ENCODE measurements at regions not wholly inside any gene's neighbourhood (a gene's known extent, or its start where the extent isn't known, plus 50 kb on each side); places are given as distances from the start of the nearest gene placed in this dataset.
"Not testable (repeated sequence)": the region's sequence is repeated elsewhere in the genome, so short reads cannot be mapped to it uniquely, and the experiment has no call there.

DNA sequence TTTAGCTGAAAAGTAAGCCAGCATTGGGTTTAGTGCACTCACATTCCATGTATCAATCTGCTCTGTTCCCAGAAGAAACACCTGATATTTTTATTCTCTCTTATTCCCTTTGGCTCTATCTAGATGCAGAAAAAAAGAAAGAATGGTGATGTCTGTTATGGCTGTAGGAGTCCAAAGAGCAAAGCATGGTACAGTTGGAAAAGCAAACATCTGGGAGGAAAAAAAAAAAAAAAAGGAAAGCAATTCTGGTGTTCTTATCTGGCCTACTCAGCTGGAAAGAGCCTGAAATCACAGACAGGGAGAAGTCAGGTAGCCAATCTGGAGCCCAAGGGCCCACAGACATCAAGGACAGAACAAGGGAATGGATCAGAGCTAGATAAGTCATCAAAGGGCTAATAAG is 293.9 kb downstream of the DUSP6 start:
- no peak for TF ChIP-seq EZH2 (IDR thresholded peaks at IDR 0.05)
- Mint-ChIP-seq H3K36me3 (peaks cover 4% of the 10 kb centered on the region), H3K27me3 (ENCODE audit: insufficient read depth, low read depth) (peaks cover 7% of the 10 kb centered on the region), H3K9me3 (peaks cover 6% of the 10 kb centered on the region), H3K27ac (no peak overlapping the region), H3K4me1 (peaks cover 46% of the 10 kb centered on the region), H3K4me3 (no peak overlapping the region)
- no peak overlapping the region for H3K4me3 ChIP-seq
- H3F3A ChIP-seq (ENCODE audit: low read depth) = peaks cover 16% of the 10 kb centered on the region
- H3K4me2 ChIP-seq = no peak overlapping the region
- H3K9ac ChIP-seq = no peak overlapping the region
- H2AFZ ChIP-seq (replicated peaks) = no peak overlapping the region
- peaks cover under 1% of the 10 kb centered on the region for H3K9me3 ChIP-seq (ENCODE audit: low read depth)
- H3K27ac ChIP-seq = no peak overlapping the region
- H3K4me1 ChIP-seq = peaks cover 39% of the 10 kb centered on the region
- H3K27me3 ChIP-seq = no peaks in the 10 kb centered on the region
- no peak for DNase-seq (ENCODE audit: low spot score)
- no peaks in the 10 kb centered on the region for H3K36me3 ChIP-seq
- H3K79me2 ChIP-seq (ENCODE audit: low read depth) = no peaks in the 10 kb centered on the region
- H4K20me1 ChIP-seq (ENCODE audit: low read depth) = no peaks in the 10 kb centered on the region

DNA sequence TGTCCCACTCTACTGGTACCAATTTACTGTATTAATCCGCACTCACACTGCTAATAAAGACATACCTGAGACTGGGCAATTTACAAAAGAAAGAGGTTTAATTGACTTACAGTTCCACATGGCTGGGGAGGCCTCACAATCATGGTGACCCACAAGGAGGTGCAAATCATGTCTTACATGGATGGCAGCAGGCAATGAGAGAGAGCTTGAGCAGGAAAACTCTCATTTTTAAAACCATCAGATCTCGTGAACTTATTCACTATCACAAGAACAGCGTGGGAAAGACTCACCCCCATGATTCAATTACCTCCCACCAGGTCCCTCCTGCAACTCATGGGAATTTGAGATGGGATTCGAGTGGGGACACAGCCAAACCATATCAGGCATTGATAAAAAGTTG is 298.5 kb downstream of the DUSP6 start:
- not testable (repeated sequence) for H3F3A ChIP-seq (ENCODE audit: low read depth); H3K36me3 Mint-ChIP-seq; H3K9ac ChIP-seq; H3K36me3 ChIP-seq; H3K27ac Mint-ChIP-seq; H3K4me3 ChIP-seq; H3K79me2 ChIP-seq (ENCODE audit: low read depth); H2AFZ ChIP-seq (replicated peaks); H3K27ac ChIP-seq; H3K27me3 ChIP-seq; H3K27me3 Mint-ChIP-seq (ENCODE audit: insufficient read depth, low read depth); H3K4me2 ChIP-seq; H4K20me1 ChIP-seq (ENCODE audit: low read depth); DNase-seq (ENCODE audit: low spot score); H3K4me3 Mint-ChIP-seq; H3K9me3 ChIP-seq (ENCODE audit: low read depth)
- H3K9me3 Mint-ChIP-seq = peaks cover 18% of the 10 kb centered on the region
- peaks cover 13% of the 10 kb centered on the region for H3K4me1 ChIP-seq
- H3K4me1 Mint-ChIP-seq = peaks cover 26% of the 10 kb centered on the region

DNA sequence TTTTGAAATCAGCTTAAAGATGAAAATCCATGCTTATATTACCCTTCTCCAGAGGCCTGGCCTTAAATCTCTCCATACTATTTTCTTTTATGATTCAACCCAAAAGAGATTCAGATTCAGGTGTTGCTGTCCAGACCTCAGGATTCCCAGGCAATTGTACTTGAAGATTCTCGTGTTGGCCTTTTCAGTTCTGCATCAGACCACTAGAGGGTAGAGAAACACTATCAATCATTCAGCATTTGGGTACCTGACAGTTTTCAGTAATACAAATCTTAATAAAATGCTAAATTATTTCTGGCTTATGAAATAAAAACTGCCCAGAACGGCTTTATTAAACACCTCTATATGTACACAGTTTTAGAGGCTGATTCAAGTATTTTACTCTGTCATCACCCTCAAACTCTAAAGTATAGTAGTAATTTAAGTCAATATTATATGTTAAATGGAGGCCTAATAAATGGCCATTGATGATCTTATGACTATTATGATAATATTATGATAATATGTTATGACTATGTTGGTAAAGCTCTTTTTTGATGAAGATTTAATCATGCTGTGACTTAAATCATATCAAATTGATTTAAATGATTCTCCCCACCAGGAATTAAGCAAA is 301.1 kb downstream of the DUSP6 start:
- Mint-ChIP-seq H3K4me3 (no peak overlapping the region), H3K9me3 (peaks cover 18% of the 10 kb centered on the region), H3K4me1 (peaks cover 33% of the 10 kb centered on the region), H3K27me3 (ENCODE audit: insufficient read depth, low read depth) (peaks cover 5% of the 10 kb centered on the region), H3K27ac (no peak overlapping the region), H3K36me3 (peaks cover 4% of the 10 kb centered on the region)
- H3K9ac ChIP-seq = no peak overlapping the region
- no peak overlapping the region for H3K4me2 ChIP-seq
- H3K79me2 ChIP-seq (ENCODE audit: low read depth) = no peaks in the 10 kb centered on the region
- TF ChIP-seq, protein P1, sequence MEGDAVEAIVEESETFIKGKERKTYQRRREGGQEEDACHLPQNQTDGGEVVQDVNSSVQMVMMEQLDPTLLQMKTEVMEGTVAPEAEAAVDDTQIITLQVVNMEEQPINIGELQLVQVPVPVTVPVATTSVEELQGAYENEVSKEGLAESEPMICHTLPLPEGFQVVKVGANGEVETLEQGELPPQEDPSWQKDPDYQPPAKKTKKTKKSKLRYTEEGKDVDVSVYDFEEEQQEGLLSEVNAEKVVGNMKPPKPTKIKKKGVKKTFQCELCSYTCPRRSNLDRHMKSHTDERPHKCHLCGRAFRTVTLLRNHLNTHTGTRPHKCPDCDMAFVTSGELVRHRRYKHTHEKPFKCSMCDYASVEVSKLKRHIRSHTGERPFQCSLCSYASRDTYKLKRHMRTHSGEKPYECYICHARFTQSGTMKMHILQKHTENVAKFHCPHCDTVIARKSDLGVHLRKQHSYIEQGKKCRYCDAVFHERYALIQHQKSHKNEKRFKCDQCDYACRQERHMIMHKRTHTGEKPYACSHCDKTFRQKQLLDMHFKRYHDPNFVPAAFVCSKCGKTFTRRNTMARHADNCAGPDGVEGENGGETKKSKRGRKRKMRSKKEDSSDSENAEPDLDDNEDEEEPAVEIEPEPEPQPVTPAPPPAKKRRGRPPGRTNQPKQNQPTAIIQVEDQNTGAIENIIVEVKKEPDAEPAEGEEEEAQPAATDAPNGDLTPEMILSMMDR (IDR thresholded peaks at IDR 0.05) = peak; percentile 98
- no peak for TF ChIP-seq EZH2 (IDR thresholded peaks at IDR 0.05)
- no peak overlapping the region for H3K27ac ChIP-seq
- peaks cover 4% of the 10 kb centered on the region for H3K9me3 ChIP-seq (ENCODE audit: low read depth)
- H3K36me3 ChIP-seq = no peaks in the 10 kb centered on the region
- H3K4me1 ChIP-seq = peaks cover 17% of the 10 kb centered on the region
- no peak overlapping the region for H3K4me3 ChIP-seq
- no peaks in the 10 kb centered on the region for H3K27me3 ChIP-seq
- H3F3A ChIP-seq (ENCODE audit: low read depth) = no peaks in the 10 kb centered on the region
- no peaks in the 10 kb centered on the region for H4K20me1 ChIP-seq (ENCODE audit: low read depth)
- peak; percentile 72 for DNase-seq (ENCODE audit: low spot score)
- H2AFZ ChIP-seq (replicated peaks) = no peak overlapping the region

GRCh38 chr12:89047856-89048418 is 304.4 kb downstream of the DUSP6 start:
- peaks cover 10% of the 10 kb centered on the region for H3K4me1 ChIP-seq
- no peak overlapping the region for H3K27ac ChIP-seq
- H3K4me3 Mint-ChIP-seq = no peak overlapping the region
- H3K4me3 ChIP-seq = no peak overlapping the region
- no peak overlapping the region for H2AFZ ChIP-seq (replicated peaks)
- TF ChIP-seq, protein P1 (IDR thresholded peaks at IDR 0.05) = no peak
- no peak for TF ChIP-seq EZH2phosphoT487 (IDR thresholded peaks at IDR 0.05)
- TF ChIP-seq EZH2 (IDR thresholded peaks at IDR 0.05) = no peak
- H3K4me1 Mint-ChIP-seq = peaks cover 19% of the 10 kb centered on the region
- H3K27me3 ChIP-seq = no peaks in the 10 kb centered on the region
- H3K9me3 Mint-ChIP-seq = peaks cover 7% of the 10 kb centered on the region
- no peak overlapping the region for H3K4me2 ChIP-seq
- no peak for DNase-seq (ENCODE audit: low spot score)
- no peaks in the 10 kb centered on the region for H3F3A ChIP-seq (ENCODE audit: low read depth)
- H3K27ac Mint-ChIP-seq = no peak overlapping the region
- no peak overlapping the region for H3K9ac ChIP-seq
- no peaks in the 10 kb centered on the region for H4K20me1 ChIP-seq (ENCODE audit: low read depth)
- no peaks in the 10 kb centered on the region for H3K36me3 Mint-ChIP-seq
- peaks cover 2% of the 10 kb centered on the region for H3K27me3 Mint-ChIP-seq (ENCODE audit: insufficient read depth, low read depth)
- H3K36me3 ChIP-seq = no peaks in the 10 kb centered on the region
- H3K9me3 ChIP-seq (ENCODE audit: low read depth) = no peaks in the 10 kb centered on the region
- no peaks in the 10 kb centered on the region for H3K79me2 ChIP-seq (ENCODE audit: low read depth)
